Bronchial epithelial cell (primary cell): ENCODE measurements at regions not wholly inside any gene's neighbourhood (a gene's known extent, or its start where the extent isn't known, plus 50 kb on each side); places are given as distances from the start of the nearest gene placed in this dataset.

Source experiments
- DNase-seq: peaks from one replicate; pipeline ENCODE4 v3.0.0-alpha.2; 2010; ENCODE audit warnings: low read depth
- FAIRE-seq: peaks from 2 replicates; lab custom pipeline; 2011; peaks lifted over from hg19 to GRCh38; lab: Jason Lieb, UNC
- H3K27me3 ChIP-seq: 2 replicates; pipeline ENCODE4 v1.5.1; 2011; ENCODE audit warnings: low read length; ENCODE audit not compliant: control insufficient read depth, insufficient read depth
- H3K36me3 ChIP-seq: 2 replicates; pipeline ENCODE4 v1.5.1; 2011; ENCODE audit warnings: low read length; ENCODE audit not compliant: control insufficient read depth, insufficient read depth
- H3K4me3 ChIP-seq: 2 replicates; pipeline ENCODE4 v1.5.1; 2011; ENCODE audit warnings: mild to moderate bottlenecking, low read depth, low read length, control low read depth
- TF ChIP-seq, protein P1 (sequence below): IDR thresholded peaks from 2 replicates; pipeline ENCODE4 v1.5.1; 2011; ENCODE audit warnings: mild to moderate bottlenecking, moderate library complexity, low read length, control low read depth, inconsistent platforms; ENCODE audit not compliant: insufficient read depth, severe bottlenecking

GRCh38 chr5:82419559-82420332, 141.6 kb upstream of the RPS23 start:
- DNase-seq = no peak
- TF ChIP-seq, protein P1, sequence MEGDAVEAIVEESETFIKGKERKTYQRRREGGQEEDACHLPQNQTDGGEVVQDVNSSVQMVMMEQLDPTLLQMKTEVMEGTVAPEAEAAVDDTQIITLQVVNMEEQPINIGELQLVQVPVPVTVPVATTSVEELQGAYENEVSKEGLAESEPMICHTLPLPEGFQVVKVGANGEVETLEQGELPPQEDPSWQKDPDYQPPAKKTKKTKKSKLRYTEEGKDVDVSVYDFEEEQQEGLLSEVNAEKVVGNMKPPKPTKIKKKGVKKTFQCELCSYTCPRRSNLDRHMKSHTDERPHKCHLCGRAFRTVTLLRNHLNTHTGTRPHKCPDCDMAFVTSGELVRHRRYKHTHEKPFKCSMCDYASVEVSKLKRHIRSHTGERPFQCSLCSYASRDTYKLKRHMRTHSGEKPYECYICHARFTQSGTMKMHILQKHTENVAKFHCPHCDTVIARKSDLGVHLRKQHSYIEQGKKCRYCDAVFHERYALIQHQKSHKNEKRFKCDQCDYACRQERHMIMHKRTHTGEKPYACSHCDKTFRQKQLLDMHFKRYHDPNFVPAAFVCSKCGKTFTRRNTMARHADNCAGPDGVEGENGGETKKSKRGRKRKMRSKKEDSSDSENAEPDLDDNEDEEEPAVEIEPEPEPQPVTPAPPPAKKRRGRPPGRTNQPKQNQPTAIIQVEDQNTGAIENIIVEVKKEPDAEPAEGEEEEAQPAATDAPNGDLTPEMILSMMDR = no peak
- no peaks in the 10 kb centered on the region for H3K36me3 ChIP-seq
- no peak overlapping the region for H3K4me3 ChIP-seq
- H3K27me3 ChIP-seq = no peaks in the 10 kb centered on the region
- no peak for FAIRE-seq

DNA sequence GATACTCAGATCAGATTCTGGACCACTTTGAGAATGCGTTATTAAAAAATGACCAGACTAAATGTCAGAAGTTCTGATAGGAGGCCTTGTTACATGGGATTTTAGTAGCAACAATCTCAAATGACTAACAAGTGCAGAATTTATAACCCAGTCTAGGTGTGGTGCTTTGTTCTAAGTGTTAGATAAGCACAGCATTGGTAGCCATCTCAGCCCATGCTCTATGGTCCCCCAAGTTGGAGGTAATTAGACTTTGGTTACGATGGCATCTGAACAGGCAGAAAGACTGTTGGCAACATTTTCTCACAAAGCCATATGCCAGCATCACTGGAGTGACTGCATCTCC, 140.4 kb upstream of the RPS23 start:
- Histone ChIP-seq H3K4me3 (no peak overlapping the region), H3K27me3 (no peaks in the 10 kb centered on the region), H3K36me3 (no peaks in the 10 kb centered on the region)
- FAIRE-seq (no peak), DNase-seq (no peak)
- TF ChIP-seq, protein P1 = no peak

DNA sequence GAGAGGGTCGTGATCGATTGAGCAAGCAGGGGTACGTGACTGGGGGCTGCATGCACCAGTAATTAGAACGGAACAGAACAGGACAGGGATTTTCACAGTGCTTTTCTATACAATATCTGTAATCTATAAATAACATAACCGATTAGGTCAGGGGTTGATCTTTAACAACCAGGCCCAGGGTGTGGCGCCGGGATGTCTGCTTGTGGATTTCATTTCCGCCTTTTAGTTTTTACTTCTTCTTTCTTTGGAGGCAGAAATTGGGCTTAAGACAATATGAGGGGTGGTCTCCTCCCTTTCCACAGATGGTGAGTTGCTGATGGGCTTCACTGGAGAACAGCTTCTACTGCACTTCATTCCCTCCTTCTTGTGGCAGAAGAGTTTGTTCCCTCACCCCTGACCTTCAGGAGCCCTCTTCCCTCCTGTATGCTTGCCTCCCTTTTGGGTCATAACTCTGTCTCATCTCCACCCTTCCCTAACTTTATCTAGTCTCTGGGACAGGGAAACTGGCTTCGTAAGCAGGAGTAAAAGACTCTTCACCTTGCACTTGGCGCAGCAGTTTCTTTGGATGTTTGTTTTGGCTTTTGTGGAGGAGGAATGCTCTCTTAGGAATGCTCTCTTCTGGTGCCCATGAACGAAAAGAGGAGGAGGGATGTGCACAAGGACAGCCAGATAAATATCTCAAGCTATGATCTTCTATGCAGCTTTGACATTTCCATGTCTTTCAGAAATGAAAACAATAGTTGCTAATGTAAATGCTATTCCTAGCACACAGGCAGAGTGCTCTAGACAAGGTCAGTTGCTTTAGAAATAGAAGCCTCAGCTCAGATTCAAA, 139.8 kb upstream of the RPS23 start:
- Histone ChIP-seq H3K27me3 (no peaks in the 10 kb centered on the region), H3K4me3 (no peak overlapping the region), H3K36me3 (no peaks in the 10 kb centered on the region)
- FAIRE-seq (no peak), DNase-seq (no peak)
- TF ChIP-seq, protein P1 = no peak

- FAIRE-seq = no peak
- Histone ChIP-seq H3K27me3 (no peaks in the 10 kb centered on the region), H3K4me3 (no peak overlapping the region), H3K36me3 (no peaks in the 10 kb centered on the region)
- TF ChIP-seq, protein P1 = no peak
- peak; percentile 54 for DNase-seq
Observed at GRCh38 chr5:82416512-82416911, 138.4 kb upstream of the RPS23 start.

GRCh38 chr5:82414041-82414388, 135.9 kb upstream of the RPS23 start:
- DNase-seq (no peak), FAIRE-seq (no peak)
- no peaks in the 10 kb centered on the region for H3K27me3 ChIP-seq
- no peaks in the 10 kb centered on the region for H3K36me3 ChIP-seq
- TF ChIP-seq, protein P1 = no peak
- H3K4me3 ChIP-seq = no peak overlapping the region
